ENCODE measurements at regions not wholly inside any gene's neighbourhood (a gene's known extent, or its start where the extent isn't known, plus 50 kb on each side); places are given as distances from the start of the nearest gene placed in this dataset.

GRCh38 chr4:157997296-157997695 is 175.5 kb downstream of the GASK1B start:
- DNase-seq, result no peak
- Histone ChIP-seq H3F3A (replicated peaks; ENCODE audit: insufficient read depth) (peaks cover 8% of the 10 kb centered on the region), H3K36me3 (replicated peaks in 1 of 2; ENCODE audit: control insufficient read depth in 1 of 2, insufficient read depth in 2 of 2, low read length in 1 of 2) (no peaks in the 10 kb centered on the region), H4K20me1 (ENCODE audit: insufficient read depth) (no peaks in the 10 kb centered on the region), H3K4me2 (no peak overlapping the region), H2AFZ (ENCODE audit: low read depth) (no peak overlapping the region), H3K4me1 (ENCODE audit: control insufficient read depth in 1 of 2, insufficient read depth in 2 of 2, low read depth in 1 of 2, low read length in 1 of 2) (peaks cover 2 to 6% of the 10 kb centered on the region in 2 experiments; a peak in 3 of 4 replicates), H3K4me3 (ENCODE audit: low read depth in 2 of 2, low read length in 1 of 2) (no peak overlapping the region), H3K9me3 (no peaks in the 10 kb centered on the region), H3K27ac (ENCODE audit: low read depth in 2 of 2, low read length in 1 of 2) (no peak overlapping the region), H3K9me2 (no peaks in the 10 kb centered on the region), H3K79me2 (ENCODE audit: insufficient read depth) (no peaks in the 10 kb centered on the region), H3K27me3 (ENCODE audit: insufficient read depth) (no peaks in the 10 kb centered on the region), H3K9ac (no peak overlapping the region)
- TF ChIP-seq GATA2 (CRISPR knock-in tag; IDR thresholded peaks at IDR 0.05), result no peak
- TF ChIP-seq TCF12 (IDR thresholded peaks at IDR 0.05), result no peak
- no peak for TF ChIP-seq FOSL2 (IDR thresholded peaks at IDR 0.05; ENCODE audit: borderline replicate concordance, low read depth)
- no peak for TF ChIP-seq REST (IDR thresholded peaks at IDR 0.05; ENCODE audit: low read depth, low read length)
- TF ChIP-seq RFX5 (IDR thresholded peaks at IDR 0.05; ENCODE audit: low read length), result no peak
- TF ChIP-seq MAX (IDR thresholded peaks at IDR 0.05; ENCODE audit: low read depth), result no peak
- TF ChIP-seq MXI1 (IDR thresholded peaks at IDR 0.05; ENCODE audit: low read depth, low read length), result no peak
- no peak for TF ChIP-seq RAD21 (IDR thresholded peaks at IDR 0.05; ENCODE audit: low read length)
- TF ChIP-seq PBX3 (IDR thresholded peaks at IDR 0.05), result no peak
- TF ChIP-seq FOXJ3 (CRISPR knock-in tag; IDR thresholded peaks at IDR 0.05), result no peak
- TF ChIP-seq CTCF (IDR thresholded peaks at IDR 0.05), result no peak
- no peak for TF ChIP-seq RCOR1 (IDR thresholded peaks at IDR 0.05; ENCODE audit: low read length)
- TF ChIP-seq RXRA (IDR thresholded peaks at IDR 0.05; ENCODE audit: borderline replicate concordance, low read depth), result no peak
- no peak for TF ChIP-seq EP300 (IDR thresholded peaks at IDR 0.05; ENCODE audit: borderline replicate concordance in 1 of 2, low read depth in 1 of 2, low read length in 1 of 2)
- no peak for TF ChIP-seq IRF3 (IDR thresholded peaks at IDR 0.05; ENCODE audit: low read depth, low read length)
- no peak for TF ChIP-seq NRF1 (IDR thresholded peaks at IDR 0.05; ENCODE audit: low read depth, low read length)
- TF ChIP-seq ELF1 (IDR thresholded peaks at IDR 0.05), result no peak
- no peak for TF ChIP-seq SMC3 (IDR thresholded peaks at IDR 0.05; ENCODE audit: low read depth, low read length)
- ChIA-PET POLR2A (no interaction called here), CTCF (interaction anchor here (1.4 to 1.7 kb wide), 2 partner anchors 37 to 175 kb away, joined by 3 to 7 read pairs; no protein-coding TSS in a partner anchor)
- 93% methylated on average over 1 of the region's 1 CpG for WGBS (ENCODE audit: low lambda C conversion rate)
